ENCODE measurements at regions not wholly inside any gene's neighbourhood (a gene's known extent, or its start where the extent isn't known, plus 50 kb on each side); places are given as distances from the start of the nearest gene placed in this dataset.

DNA sequence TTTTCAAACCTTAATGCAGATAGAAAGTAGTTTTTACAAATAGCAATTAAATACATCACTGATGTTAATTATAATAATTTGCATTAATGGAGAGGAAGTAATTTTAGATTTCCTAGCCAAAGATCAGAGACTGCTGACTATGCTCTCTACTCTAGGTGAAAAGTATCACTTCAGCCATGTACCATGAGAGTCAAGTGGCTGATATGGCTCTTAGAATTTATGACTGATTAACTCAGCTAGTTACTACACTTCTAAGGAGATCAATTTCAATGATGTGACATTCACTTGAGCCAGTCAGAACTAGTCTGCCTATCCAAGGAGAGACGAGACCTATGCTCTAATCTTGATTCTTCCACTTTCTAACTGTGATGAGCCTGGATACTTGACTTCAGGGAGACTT lies 405.7 kb upstream of the RORA start:
- in situ Hi-C loops (cut with MboI) (no loop called here), intact Hi-C loops (cut with micrococcal nuclease) (no loop called here)
- H3K79me2 ChIP-seq (ENCODE audit: control insufficient read depth, insufficient read depth, low read length), result no peaks in the 10 kb centered on the region
- H3K9me1 ChIP-seq (ENCODE audit: control insufficient read depth, insufficient read depth, low read length), result no peaks in the 10 kb centered on the region
- H3K9me3 ChIP-seq (replicated peaks; ENCODE audit: control insufficient read depth, insufficient read depth, low read depth, low read length), result no peaks in the 10 kb centered on the region
- CTCF ChIA-PET (ENCODE audit: low intra/inter-chr PET ratio), result no interaction called here
- no peak overlapping the region for H3K27ac ChIP-seq (ENCODE audit: extremely low read depth, low read depth, low read length)
- H3K27me3 ChIP-seq (ENCODE audit: control insufficient read depth in 2 of 2, insufficient read depth in 2 of 2, low read length in 2 of 2), result no peaks in the 10 kb centered on the region; a peak in 1 of 5 replicates
- FAIRE-seq (no peak), DNase-seq (ENCODE audit: extremely low read depth in 1 of 4, low spot score in 3 of 4) (no peak), ATAC-seq (no peak)
- 0% methylated on average over 1 of the region's 1 CpG for WGBS (ENCODE audit: insufficient coverage, low coverage, missing lambda C conversion rate)
- no peak overlapping the region for H3K4me2 ChIP-seq (ENCODE audit: insufficient read depth, low read length)
- H3K9ac ChIP-seq (ENCODE audit: insufficient read depth in 1 of 2, low read depth in 2 of 2, low read length in 2 of 2), result no peak overlapping the region
- H2AFZ ChIP-seq (ENCODE audit: low read depth, low read length), result no peak overlapping the region
- no peak for TF ChIP-seq XRCC3 (IDR thresholded peaks at IDR 0.05)
- no peak for TF ChIP-seq MTA3 (IDR thresholded peaks at IDR 0.05; ENCODE audit: borderline replicate concordance)
- TF ChIP-seq CEBPG (CRISPR knock-in tag; IDR thresholded peaks at IDR 0.05), result no peak
- TF ChIP-seq CEBPG (tag; conservative IDR thresholded peaks at IDR 0.05 in 1 of 2, IDR thresholded peaks at IDR 0.05 in 1 of 2), result no peak
- no peak for TF ChIP-seq ZNF311 (CRISPR knock-in tag; IDR thresholded peaks at IDR 0.05)
- BruUV-seq (replicated peaks), result no TSS peak
- no peak overlapping the region for H3K4me3 ChIP-seq
- POLR2A ChIA-PET, result interaction anchor here (0.6 to 1.2 kb wide), 2 partner anchors 13 to 21 kb away, joined by 3 read pairs; no protein-coding TSS in a partner anchor
- H3K4me1 ChIP-seq (replicated peaks in 1 of 2; ENCODE audit: control insufficient read depth in 2 of 2, insufficient read depth in 2 of 2, low read length in 2 of 2), result no peaks in the 10 kb centered on the region
- H3K36me3 ChIP-seq (ENCODE audit: control insufficient read depth, insufficient read depth, low read length), result no peaks in the 10 kb centered on the region
- no peaks in the 10 kb centered on the region for H4K20me1 ChIP-seq (replicated peaks; ENCODE audit: control insufficient read depth, insufficient read depth, low read length)

DNA sequence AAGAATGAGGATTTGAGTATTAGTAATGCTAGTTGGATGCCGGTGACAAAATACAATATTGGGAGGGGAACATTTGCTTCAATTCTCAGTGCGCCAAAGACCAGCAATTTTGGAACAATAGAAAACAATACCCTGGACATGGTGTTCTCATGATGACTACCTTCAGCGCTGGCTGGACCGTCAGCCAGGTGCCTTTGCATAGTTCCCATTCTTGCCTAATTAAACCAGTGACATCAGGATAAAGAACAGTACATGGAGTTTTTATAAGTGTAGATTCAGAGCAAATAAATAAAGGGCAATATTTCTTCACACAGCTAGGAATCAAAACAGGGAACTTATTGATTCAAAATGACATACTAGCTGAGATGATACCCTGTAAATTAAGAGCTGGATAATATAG lies 404.8 kb upstream of the RORA start:
- no peak overlapping the region for H2AFZ ChIP-seq (ENCODE audit: low read depth, low read length)
- DNase-seq (ENCODE audit: extremely low read depth in 1 of 4, low spot score in 3 of 4), result no peak
- in situ Hi-C loops (cut with MboI), result no loop called here
- no peaks in the 10 kb centered on the region for H3K36me3 ChIP-seq (ENCODE audit: control insufficient read depth, insufficient read depth, low read length)
- no peaks in the 10 kb centered on the region for H3K9me3 ChIP-seq (replicated peaks; ENCODE audit: control insufficient read depth, insufficient read depth, low read depth, low read length)
- H3K27me3 ChIP-seq (ENCODE audit: control insufficient read depth in 2 of 2, insufficient read depth in 2 of 2, low read length in 2 of 2), result no peaks in the 10 kb centered on the region; a peak in 1 of 5 replicates
- no peak overlapping the region for H3K27ac ChIP-seq (ENCODE audit: extremely low read depth, low read depth, low read length)
- BruUV-seq (replicated peaks), result no TSS peak
- no peak for FAIRE-seq
- no peaks in the 10 kb centered on the region for H3K9me1 ChIP-seq (ENCODE audit: control insufficient read depth, insufficient read depth, low read length)
- no peaks in the 10 kb centered on the region for H3K79me2 ChIP-seq (ENCODE audit: control insufficient read depth, insufficient read depth, low read length)
- ChIA-PET POLR2A (no interaction called here), CTCF (ENCODE audit: low intra/inter-chr PET ratio) (no interaction called here)
- no peak overlapping the region for H3K4me3 ChIP-seq
- no peaks in the 10 kb centered on the region for H3K4me1 ChIP-seq (replicated peaks in 1 of 2; ENCODE audit: control insufficient read depth in 2 of 2, insufficient read depth in 2 of 2, low read length in 2 of 2)
- no peak overlapping the region for H3K9ac ChIP-seq (ENCODE audit: insufficient read depth in 1 of 2, low read depth in 2 of 2, low read length in 2 of 2)
- intact Hi-C loops (cut with micrococcal nuclease), result no loop called here
- no peaks in the 10 kb centered on the region for H4K20me1 ChIP-seq (replicated peaks; ENCODE audit: control insufficient read depth, insufficient read depth, low read length)
- 5% methylated on average over 4 of the region's 4 CpGs for WGBS (ENCODE audit: insufficient coverage, low coverage, missing lambda C conversion rate)
- no peak overlapping the region for H3K4me2 ChIP-seq (ENCODE audit: insufficient read depth, low read length)
- no peak for ATAC-seq
- TF ChIP-seq MAZ (CRISPR knock-in tag; conservative IDR thresholded peaks at IDR 0.05 in 1 of 2, IDR thresholded peaks at IDR 0.05 in 1 of 2) (no peak), ZC3H11A (IDR thresholded peaks at IDR 0.05; ENCODE audit: low read depth, low read length) (no peak), SAFB (IDR thresholded peaks at IDR 0.05; ENCODE audit: borderline replicate concordance, low read depth, low read length) (no peak), ZNF699 (CRISPR knock-in tag; IDR thresholded peaks at IDR 0.05; ENCODE audit: insufficient replicate concordance) (no peak), MAFG (tag; conservative IDR thresholded peaks at IDR 0.05) (no peak), NFE2 (IDR thresholded peaks at IDR 0.05; ENCODE audit: low read depth) (no peak)
- TF ChIP-seq, protein P1, sequence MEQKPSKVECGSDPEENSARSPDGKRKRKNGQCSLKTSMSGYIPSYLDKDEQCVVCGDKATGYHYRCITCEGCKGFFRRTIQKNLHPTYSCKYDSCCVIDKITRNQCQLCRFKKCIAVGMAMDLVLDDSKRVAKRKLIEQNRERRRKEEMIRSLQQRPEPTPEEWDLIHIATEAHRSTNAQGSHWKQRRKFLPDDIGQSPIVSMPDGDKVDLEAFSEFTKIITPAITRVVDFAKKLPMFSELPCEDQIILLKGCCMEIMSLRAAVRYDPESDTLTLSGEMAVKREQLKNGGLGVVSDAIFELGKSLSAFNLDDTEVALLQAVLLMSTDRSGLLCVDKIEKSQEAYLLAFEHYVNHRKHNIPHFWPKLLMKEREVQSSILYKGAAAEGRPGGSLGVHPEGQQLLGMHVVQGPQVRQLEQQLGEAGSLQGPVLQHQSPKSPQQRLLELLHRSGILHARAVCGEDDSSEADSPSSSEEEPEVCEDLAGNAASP (IDR thresholded peaks at IDR 0.05), result no peak
- TF ChIP-seq, protein P2, sequence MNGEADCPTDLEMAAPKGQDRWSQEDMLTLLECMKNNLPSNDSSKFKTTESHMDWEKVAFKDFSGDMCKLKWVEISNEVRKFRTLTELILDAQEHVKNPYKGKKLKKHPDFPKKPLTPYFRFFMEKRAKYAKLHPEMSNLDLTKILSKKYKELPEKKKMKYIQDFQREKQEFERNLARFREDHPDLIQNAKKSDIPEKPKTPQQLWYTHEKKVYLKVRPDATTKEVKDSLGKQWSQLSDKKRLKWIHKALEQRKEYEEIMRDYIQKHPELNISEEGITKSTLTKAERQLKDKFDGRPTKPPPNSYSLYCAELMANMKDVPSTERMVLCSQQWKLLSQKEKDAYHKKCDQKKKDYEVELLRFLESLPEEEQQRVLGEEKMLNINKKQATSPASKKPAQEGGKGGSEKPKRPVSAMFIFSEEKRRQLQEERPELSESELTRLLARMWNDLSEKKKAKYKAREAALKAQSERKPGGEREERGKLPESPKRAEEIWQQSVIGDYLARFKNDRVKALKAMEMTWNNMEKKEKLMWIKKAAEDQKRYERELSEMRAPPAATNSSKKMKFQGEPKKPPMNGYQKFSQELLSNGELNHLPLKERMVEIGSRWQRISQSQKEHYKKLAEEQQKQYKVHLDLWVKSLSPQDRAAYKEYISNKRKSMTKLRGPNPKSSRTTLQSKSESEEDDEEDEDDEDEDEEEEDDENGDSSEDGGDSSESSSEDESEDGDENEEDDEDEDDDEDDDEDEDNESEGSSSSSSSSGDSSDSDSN (IDR thresholded peaks at IDR 0.05; ENCODE audit: borderline replicate concordance in 1 of 2, low read depth in 2 of 2, low read length in 2 of 2), result no peak

All from K562 (cell line).